Activated CD4-positive, alpha-beta memory T cell treated with anti-CD3 and anti-CD28 coated beads for 36 hours (primary cell): ENCODE measurements at regions not wholly inside any gene's neighbourhood (a gene's known extent, or its start where the extent isn't known, plus 50 kb on each side); places are given as distances from the start of the nearest gene placed in this dataset.

ENCODE experiments used
- CTCF ChIA-PET: fragments of 350-600 bp; sonication (Branson Sonifier 250); formaldehyde crosslinking; loops from one replicate; lab custom pipeline; 2021; ENCODE audit warnings: antibody characterized with exemption, inconsistent platforms; lab: Charles Lee
- POLR2A ChIA-PET: fragments of 350-600 bp; sonication (Branson Sonifier 250); formaldehyde crosslinking; loops from one replicate; lab custom pipeline; 2021; ENCODE audit warnings: antibody characterized with exemption; lab: Charles Lee
- DNase-seq: peaks from one replicate; pipeline ENCODE4 v3.0.0-alpha.2; 2020
- H3K27ac Mint-ChIP-seq: one replicate; pipeline ENCODE4 v1.8.0; 2021; ENCODE audit warnings: mixed read lengths
- H3K27me3 Mint-ChIP-seq: one replicate; pipeline ENCODE4 v1.8.0; 2021; ENCODE audit warnings: mixed read lengths
- H3K36me3 Mint-ChIP-seq: one replicate; pipeline ENCODE4 v1.8.0; 2021; ENCODE audit warnings: mixed read lengths
- H3K4me1 Mint-ChIP-seq: one replicate; pipeline ENCODE4 v1.8.0; 2021; ENCODE audit warnings: low read depth, mixed read lengths
- H3K4me3 Mint-ChIP-seq: one replicate; pipeline ENCODE4 v1.8.0; 2021; ENCODE audit warnings: mild to moderate bottlenecking, mixed read lengths
- H3K9me3 Mint-ChIP-seq: one replicate; pipeline ENCODE4 v1.8.0; 2021; ENCODE audit warnings: mixed read lengths
- intact Hi-C: fragments of 100-400 bp; cut with micrococcal nuclease; formaldehyde crosslinking; loops from one replicate; pipeline ENCODE4 v1.15.1; 2023

- no peak for DNase-seq
- Mint-ChIP-seq H3K27me3 (peaks cover 3% of the 10 kb centered on the region), H3K9me3 (no peaks in the 10 kb centered on the region), H3K4me1 (no peaks in the 10 kb centered on the region), H3K4me3 (no peak overlapping the region), H3K36me3 (no peaks in the 10 kb centered on the region), H3K27ac (no peak overlapping the region)
- POLR2A ChIA-PET: no interaction called here
- intact Hi-C loops: no loop called here
- CTCF ChIA-PET: no interaction called here
Measured at GRCh38 chr15:95475067-95475466, 855.4 kb upstream of the NR2F2 start.

GRCh38 chr15:95479308-95479707, 851.2 kb upstream of the NR2F2 start:
- H3K4me1 Mint-ChIP-seq: no peaks in the 10 kb centered on the region
- intact Hi-C loops: no loop called here
- peaks cover 3% of the 10 kb centered on the region for H3K27me3 Mint-ChIP-seq
- H3K4me3 Mint-ChIP-seq: no peak overlapping the region
- no peak for DNase-seq
- ChIA-PET CTCF (no interaction called here), POLR2A (no interaction called here)
- H3K36me3 Mint-ChIP-seq: no peaks in the 10 kb centered on the region
- no peak overlapping the region for H3K27ac Mint-ChIP-seq
- peaks cover 2% of the 10 kb centered on the region for H3K9me3 Mint-ChIP-seq

GRCh38 chr15:95485367-95485766, 845.1 kb upstream of the NR2F2 start:
- ChIA-PET CTCF (no interaction called here), POLR2A (no interaction called here)
- Mint-ChIP-seq H3K27me3 (no peaks in the 10 kb centered on the region), H3K36me3 (no peaks in the 10 kb centered on the region), H3K9me3 (peaks cover 15% of the 10 kb centered on the region), H3K4me1 (no peaks in the 10 kb centered on the region), H3K27ac (no peak overlapping the region), H3K4me3 (no peak overlapping the region)
- DNase-seq: no peak
- intact Hi-C loops: no loop called here

- H3K27ac Mint-ChIP-seq: no peak overlapping the region
- ChIA-PET CTCF (no interaction called here), POLR2A (no interaction called here)
- H3K4me1 Mint-ChIP-seq: no peaks in the 10 kb centered on the region
- no peak for DNase-seq
- intact Hi-C loops: no loop called here
- H3K9me3 Mint-ChIP-seq: peaks cover 15% of the 10 kb centered on the region
- no peaks in the 10 kb centered on the region for H3K36me3 Mint-ChIP-seq
- no peaks in the 10 kb centered on the region for H3K27me3 Mint-ChIP-seq
- no peak overlapping the region for H3K4me3 Mint-ChIP-seq
Measured at GRCh38 chr15:95486224-95486623, 844.3 kb upstream of the NR2F2 start.

GRCh38 chr15:95489103-95489502, 841.4 kb upstream of the NR2F2 start:
- no peaks in the 10 kb centered on the region for H3K4me1 Mint-ChIP-seq
- H3K9me3 Mint-ChIP-seq: peaks cover 15% of the 10 kb centered on the region
- POLR2A ChIA-PET: no interaction called here
- no peaks in the 10 kb centered on the region for H3K27me3 Mint-ChIP-seq
- CTCF ChIA-PET: no interaction called here
- no peak overlapping the region for H3K27ac Mint-ChIP-seq
- intact Hi-C loops: no loop called here
- no peaks in the 10 kb centered on the region for H3K36me3 Mint-ChIP-seq
- no peak overlapping the region for H3K4me3 Mint-ChIP-seq
- DNase-seq: no peak

- POLR2A ChIA-PET: no interaction called here
- CTCF ChIA-PET: no interaction called here
- H3K27ac Mint-ChIP-seq: no peak overlapping the region
- H3K36me3 Mint-ChIP-seq: no peaks in the 10 kb centered on the region
- peaks cover 5% of the 10 kb centered on the region for H3K27me3 Mint-ChIP-seq
- no peak overlapping the region for H3K4me3 Mint-ChIP-seq
- H3K9me3 Mint-ChIP-seq: no peaks in the 10 kb centered on the region
- H3K4me1 Mint-ChIP-seq: no peaks in the 10 kb centered on the region
- no peak for DNase-seq
- intact Hi-C loops: no loop called here
Measured at GRCh38 chr15:95492388-95493070, 838.0 kb upstream of the NR2F2 start.

- peaks cover 1% of the 10 kb centered on the region for H3K4me1 Mint-ChIP-seq
- CTCF ChIA-PET: interaction anchor here (0.7 kb wide), 1 partner anchor 20 kb away, joined by 3 read pairs; no protein-coding TSS in a partner anchor
Measured at GRCh38 chr15:95494971-95495541, 835.4 kb upstream of the NR2F2 start.

GRCh38 chr15:95497634-95498033, 832.9 kb upstream of the NR2F2 start:
- Mint-ChIP-seq H3K4me3 (no peak overlapping the region), H3K27ac (no peak overlapping the region), H3K36me3 (no peaks in the 10 kb centered on the region), H3K4me1 (peaks cover 1% of the 10 kb centered on the region), H3K9me3 (no peaks in the 10 kb centered on the region), H3K27me3 (peaks cover 5% of the 10 kb centered on the region)
- ChIA-PET CTCF (no interaction called here), POLR2A (no interaction called here)
- intact Hi-C loops: no loop called here
- no peak for DNase-seq

More at GRCh38 chr15:95494971-95495541, 835.4 kb upstream of the NR2F2 start:
- POLR2A ChIA-PET: no interaction called here
- Mint-ChIP-seq H3K9me3 (no peaks in the 10 kb centered on the region), H3K36me3 (no peaks in the 10 kb centered on the region), H3K4me3 (no peak overlapping the region), H3K27me3 (peaks cover 5% of the 10 kb centered on the region), H3K27ac (no peak overlapping the region)
- intact Hi-C loops: no loop called here
- no peak for DNase-seq

GRCh38 chr15:95498961-95499360, 831.5 kb upstream of the NR2F2 start:
- no peaks in the 10 kb centered on the region for H3K9me3 Mint-ChIP-seq
- H3K4me1 Mint-ChIP-seq: peaks cover 1% of the 10 kb centered on the region
- no peak overlapping the region for H3K27ac Mint-ChIP-seq
- no peak for DNase-seq
- intact Hi-C loops: no loop called here
- H3K4me3 Mint-ChIP-seq: no peak overlapping the region
- CTCF ChIA-PET: no interaction called here
- peaks cover 5% of the 10 kb centered on the region for H3K27me3 Mint-ChIP-seq
- POLR2A ChIA-PET: no interaction called here
- H3K36me3 Mint-ChIP-seq: no peaks in the 10 kb centered on the region

GRCh38 chr15:95499397-95499796, 831.1 kb upstream of the NR2F2 start:
- DNase-seq: no peak
- peaks cover 5% of the 10 kb centered on the region for H3K27me3 Mint-ChIP-seq
- CTCF ChIA-PET: no interaction called here
- H3K4me3 Mint-ChIP-seq: no peak overlapping the region
- H3K36me3 Mint-ChIP-seq: no peaks in the 10 kb centered on the region
- intact Hi-C loops: no loop called here
- H3K4me1 Mint-ChIP-seq: peaks cover 1% of the 10 kb centered on the region
- H3K27ac Mint-ChIP-seq: no peak overlapping the region
- no peaks in the 10 kb centered on the region for H3K9me3 Mint-ChIP-seq
- POLR2A ChIA-PET: no interaction called here

- Mint-ChIP-seq H3K27me3 (no peaks in the 10 kb centered on the region), H3K4me3 (no peak overlapping the region), H3K4me1 (peaks cover 1% of the 10 kb centered on the region), H3K9me3 (no peaks in the 10 kb centered on the region), H3K36me3 (no peaks in the 10 kb centered on the region), H3K27ac (no peak overlapping the region)
- ChIA-PET CTCF (no interaction called here), POLR2A (no interaction called here)
- intact Hi-C loops: no loop called here
- no peak for DNase-seq
Measured at GRCh38 chr15:95501865-95502264, 828.6 kb upstream of the NR2F2 start.

- peaks cover 1% of the 10 kb centered on the region for H3K4me1 Mint-ChIP-seq
- ChIA-PET CTCF (interaction anchor here (1.0 kb wide), 1 partner anchor 55 kb away, joined by 3 read pairs; no protein-coding TSS in a partner anchor), POLR2A (no interaction called here)
- H3K36me3 Mint-ChIP-seq: no peaks in the 10 kb centered on the region
- H3K27me3 Mint-ChIP-seq: no peaks in the 10 kb centered on the region
- intact Hi-C loops: no loop called here
- DNase-seq: no peak
- no peaks in the 10 kb centered on the region for H3K9me3 Mint-ChIP-seq
- no peak overlapping the region for H3K27ac Mint-ChIP-seq
- H3K4me3 Mint-ChIP-seq: no peak overlapping the region
Measured at GRCh38 chr15:95503107-95503506, 827.4 kb upstream of the NR2F2 start.
